A673 (cell line): ENCODE measurements at regions not wholly inside any gene's neighbourhood (a gene's known extent, or its start where the extent isn't known, plus 50 kb on each side); places are given as distances from the start of the nearest gene placed in this dataset.
"Not testable (repeated sequence)": the region's sequence is repeated elsewhere in the genome, so short reads cannot be mapped to it uniquely, and the experiment has no call there.

Experiments
- BruUV-seq: library from RNA; stranded (reverse); fragments of 400-500 nt; replicated peaks from 2 replicates; lab custom pipeline; 2021; lab: Mats Ljungman, UMichigan
- CTCF ChIA-PET: fragments of 300-600 bp; sonication (Branson Sonifier 250); formaldehyde crosslinking; loops from one replicate; lab custom pipeline; 2022; ENCODE audit warnings: antibody characterized with exemption; lab: Charles Lee
- POLR2A ChIA-PET: fragments of 300-600 bp; sonication (Branson Sonifier 250); formaldehyde crosslinking; loops from one replicate; lab custom pipeline; 2022; ENCODE audit warnings: antibody characterized with exemption; ENCODE audit not compliant: low non-redundant PET; lab: Charles Lee
- DNase-seq: peaks from one replicate; pipeline ENCODE4 v3.0.0-alpha.2; 2015; ENCODE audit warnings: low spot score
- H3K27ac ChIP-seq: fragments of 200-600 bp; sonication (generic); 2 replicates; pipeline ENCODE4 v1.5.1; 2016; ENCODE audit warnings: mixed run types, low read depth, mild to moderate bottlenecking, mixed read lengths, antibody characterized with exemption, low read length; ENCODE audit not compliant: poor library complexity, severe bottlenecking
- H3K27me3 ChIP-seq: fragments of 200-600 bp; sonication (generic); replicated peaks from 2 replicates; pipeline ENCODE4 v1.6.1; 2017; ENCODE audit warnings: mixed run types, low read depth, mild to moderate bottlenecking, mixed read lengths, antibody characterized with exemption, low read length; ENCODE audit not compliant: insufficient read depth, poor library complexity
- H3K36me3 ChIP-seq: fragments of 200-600 bp; sonication (generic); 2 replicates; pipeline ENCODE4 v1.6.1; 2016; ENCODE audit warnings: mixed run types, mild to moderate bottlenecking, mixed read lengths, antibody characterized with exemption, low read length; ENCODE audit not compliant: insufficient read depth, poor library complexity, severe bottlenecking
- H3K4me1 ChIP-seq: fragments of 200-600 bp; sonication (generic); 2 replicates; pipeline ENCODE4 v1.6.1; 2017; ENCODE audit warnings: mixed run types, mild to moderate bottlenecking, mixed read lengths, antibody characterized with exemption, low read length; ENCODE audit not compliant: insufficient read depth, poor library complexity, severe bottlenecking
- H3K4me3 ChIP-seq: fragments of 200-600 bp; sonication (generic); 2 replicates; pipeline ENCODE4 v1.5.1; 2016; ENCODE audit warnings: low read depth, mixed run types, mild to moderate bottlenecking, mixed read lengths, low read length; ENCODE audit not compliant: poor library complexity, severe bottlenecking
- H3K9me3 ChIP-seq: fragments of 200-600 bp; sonication (generic); 2 replicates; pipeline ENCODE4 v1.6.1; 2016; ENCODE audit warnings: mixed run types, low read depth, mild to moderate bottlenecking, mixed read lengths, antibody characterized with exemption, low read length; ENCODE audit not compliant: poor library complexity, severe bottlenecking
- EZH2 ChIP-seq: fragments of 200-600 bp; sonication (generic); IDR thresholded peaks from 2 replicates; pipeline ENCODE4 v1.6.1; 2017; ENCODE audit warnings: borderline replicate concordance, low read depth, mild to moderate bottlenecking, mixed read lengths, antibody characterized with exemption, low read length; ENCODE audit not compliant: poor library complexity, severe bottlenecking
- intact Hi-C: fragments of 100-400 bp; cut with micrococcal nuclease; formaldehyde crosslinking; loops from one replicate; pipeline ENCODE4 v1.10.0; 2022; ENCODE audit not compliant: unreplicated experiment
- TF ChIP-seq, protein P1 (sequence below): fragments of 300-800, 200-600 bp; sonication (generic); conservative IDR thresholded peaks from 2 replicates; pipeline ENCODE4 v1.5.1; 2017; ENCODE audit warnings: low read depth, mild to moderate bottlenecking, antibody characterized with exemption, low read length, moderate library complexity, mixed read lengths

DNA sequence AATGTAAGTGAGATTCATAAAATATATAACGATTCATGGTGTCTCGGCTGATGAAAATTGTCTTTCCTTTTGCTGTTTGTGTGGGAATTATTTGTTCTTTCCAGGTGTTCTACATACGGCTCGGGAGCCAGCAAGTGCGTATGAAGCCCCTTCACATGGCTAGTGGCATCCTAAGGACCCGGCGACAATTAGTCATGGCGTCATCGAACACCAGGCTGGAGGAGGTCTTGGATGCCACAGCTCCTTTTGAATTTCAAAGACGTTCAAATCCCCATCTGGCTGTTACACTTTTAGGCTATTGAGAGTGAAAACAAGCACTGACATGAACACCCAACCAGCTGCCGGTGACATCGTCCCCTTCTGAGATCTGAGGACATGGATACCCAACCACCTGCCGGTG, 397.7 kb upstream of the TNRC6C start:
- no peak for DNase-seq
- POLR2A ChIA-PET, result no interaction called here
- no TSS peak for BruUV-seq
- Histone ChIP-seq H3K36me3 (no peaks in the 10 kb centered on the region), H3K4me3 (no peak overlapping the region), H3K27me3 (no peaks in the 10 kb centered on the region), H3K4me1 (no peaks in the 10 kb centered on the region), H3K27ac (no peak overlapping the region), H3K9me3 (no peaks in the 10 kb centered on the region)
- intact Hi-C loops, result no loop called here
- TF ChIP-seq, protein P1, sequence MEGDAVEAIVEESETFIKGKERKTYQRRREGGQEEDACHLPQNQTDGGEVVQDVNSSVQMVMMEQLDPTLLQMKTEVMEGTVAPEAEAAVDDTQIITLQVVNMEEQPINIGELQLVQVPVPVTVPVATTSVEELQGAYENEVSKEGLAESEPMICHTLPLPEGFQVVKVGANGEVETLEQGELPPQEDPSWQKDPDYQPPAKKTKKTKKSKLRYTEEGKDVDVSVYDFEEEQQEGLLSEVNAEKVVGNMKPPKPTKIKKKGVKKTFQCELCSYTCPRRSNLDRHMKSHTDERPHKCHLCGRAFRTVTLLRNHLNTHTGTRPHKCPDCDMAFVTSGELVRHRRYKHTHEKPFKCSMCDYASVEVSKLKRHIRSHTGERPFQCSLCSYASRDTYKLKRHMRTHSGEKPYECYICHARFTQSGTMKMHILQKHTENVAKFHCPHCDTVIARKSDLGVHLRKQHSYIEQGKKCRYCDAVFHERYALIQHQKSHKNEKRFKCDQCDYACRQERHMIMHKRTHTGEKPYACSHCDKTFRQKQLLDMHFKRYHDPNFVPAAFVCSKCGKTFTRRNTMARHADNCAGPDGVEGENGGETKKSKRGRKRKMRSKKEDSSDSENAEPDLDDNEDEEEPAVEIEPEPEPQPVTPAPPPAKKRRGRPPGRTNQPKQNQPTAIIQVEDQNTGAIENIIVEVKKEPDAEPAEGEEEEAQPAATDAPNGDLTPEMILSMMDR, result no peak
- TF ChIP-seq EZH2, result no peak
- CTCF ChIA-PET, result no interaction called here

DNA sequence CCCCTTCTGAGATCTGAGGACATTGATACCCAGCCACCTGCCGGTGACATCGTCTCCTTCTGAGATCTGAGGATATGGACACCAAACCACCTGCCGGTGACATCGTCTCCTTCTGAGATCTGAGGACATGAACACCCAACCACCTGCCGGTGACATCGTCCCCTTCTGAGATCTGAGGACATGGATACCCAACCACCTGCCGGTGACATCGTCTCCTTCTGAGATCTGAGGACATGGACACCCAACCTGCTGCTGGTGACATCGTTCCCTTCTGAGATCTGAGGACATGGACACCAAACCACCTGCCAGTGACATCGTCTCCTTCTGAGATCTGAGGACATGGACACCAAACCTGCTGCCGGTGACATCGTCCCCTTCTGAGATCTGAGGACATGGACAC, 396.1 kb upstream of the TNRC6C start:
- POLR2A ChIA-PET, H3K27me3 ChIP-seq, DNase-seq, H3K36me3 ChIP-seq, H3K27ac ChIP-seq, BruUV-seq, H3K4me3 ChIP-seq, H3K4me1 ChIP-seq, intact Hi-C loops, H3K9me3 ChIP-seq, CTCF ChIA-PET: not testable (repeated sequence)

DNA sequence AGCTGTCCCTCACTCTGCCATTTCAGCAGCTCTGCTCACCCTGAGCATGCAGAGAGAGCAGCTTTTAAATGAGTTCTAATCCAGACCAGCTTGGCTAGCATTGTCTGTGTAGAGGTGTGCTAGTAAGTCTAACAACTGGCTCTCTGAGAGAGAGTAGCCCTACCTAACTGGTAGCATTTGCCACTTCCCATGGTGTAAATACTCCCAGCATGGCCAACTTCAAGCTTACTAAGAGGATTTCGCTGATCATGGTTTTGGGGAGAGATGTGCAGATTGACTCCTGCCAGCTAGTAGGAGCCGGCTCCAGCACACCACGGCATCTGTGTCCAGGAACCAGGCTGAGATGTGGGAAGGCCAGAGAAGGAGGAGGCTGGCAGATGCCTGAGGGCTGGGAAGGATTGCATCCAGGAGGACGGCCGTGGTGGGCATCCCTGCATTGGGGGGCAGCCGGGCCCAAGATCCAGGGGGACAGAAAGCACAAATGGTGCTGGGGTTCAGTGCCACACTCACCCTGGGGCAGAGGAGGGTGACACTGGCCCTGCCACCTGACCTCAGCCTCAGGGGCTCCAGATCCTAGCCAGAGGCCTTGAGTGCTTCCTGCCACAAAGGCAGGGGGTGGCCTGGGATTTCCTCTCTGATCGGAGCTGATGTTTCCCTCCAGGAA, 394.9 kb upstream of the TNRC6C start:
- no peak for TF ChIP-seq EZH2
- TF ChIP-seq, protein P1, result no peak
- DNase-seq, result no peak
- Histone ChIP-seq H3K27ac (no peak overlapping the region), H3K4me3 (no peak overlapping the region), H3K27me3 (no peaks in the 10 kb centered on the region), H3K4me1 (no peaks in the 10 kb centered on the region), H3K9me3 (no peaks in the 10 kb centered on the region), H3K36me3 (no peaks in the 10 kb centered on the region)
- ChIA-PET CTCF (no interaction called here), POLR2A (no interaction called here)
- BruUV-seq, result no TSS peak
- intact Hi-C loops, result no loop called here
